ENCODE measurements at regions not wholly inside any gene's neighbourhood (a gene's known extent, or its start where the extent isn't known, plus 50 kb on each side); places are given as distances from the start of the nearest gene placed in this dataset.

- no peak for DNase-seq (ENCODE audit: low read depth)
These were observed 392.9 kb upstream of the WWC1 start for GRCh38 chr5:167898361-167899042.

GRCh38 chr5:167899490-167900070 lies 391.9 kb upstream of the WWC1 start:
- no peak for DNase-seq (ENCODE audit: low read depth)

GRCh38 chr5:167900340-167900935 lies 391.0 kb upstream of the WWC1 start:
- no peak for DNase-seq (ENCODE audit: low read depth)

GRCh38 chr5:167902298-167902697 lies 389.1 kb upstream of the WWC1 start:
- no peak for DNase-seq (ENCODE audit: low read depth)

GRCh38 chr5:167903243-167903642 lies 388.2 kb upstream of the WWC1 start:
- DNase-seq (ENCODE audit: low read depth): no peak

GRCh38 chr5:167903659-167904058 lies 387.8 kb upstream of the WWC1 start:
- DNase-seq (ENCODE audit: low read depth): no peak

- no peak for DNase-seq (ENCODE audit: low read depth)
These were observed 385.3 kb upstream of the WWC1 start for GRCh38 chr5:167905919-167906853.

GRCh38 chr5:167908606-167909005 lies 382.8 kb upstream of the WWC1 start:
- no peak for DNase-seq (ENCODE audit: low read depth)

- no peak for DNase-seq (ENCODE audit: low read depth)
These were observed 378.3 kb upstream of the WWC1 start for GRCh38 chr5:167912941-167913665.

- DNase-seq (ENCODE audit: low read depth): no peak
These were observed 376.2 kb upstream of the WWC1 start for GRCh38 chr5:167915237-167915636.

GRCh38 chr5:167916261-167916691 lies 375.2 kb upstream of the WWC1 start:
- no peak for DNase-seq (ENCODE audit: low read depth)

- DNase-seq (ENCODE audit: low read depth): no peak
These were observed 374.7 kb upstream of the WWC1 start for GRCh38 chr5:167916706-167917105.

- no peak for DNase-seq (ENCODE audit: low read depth)
These were observed 373.1 kb upstream of the WWC1 start for GRCh38 chr5:167918184-167918812.

GRCh38 chr5:167918813-167919483 lies 372.5 kb upstream of the WWC1 start:
- no peak for DNase-seq (ENCODE audit: low read depth)

- DNase-seq (ENCODE audit: low read depth): no peak
These were observed 370.9 kb upstream of the WWC1 start for GRCh38 chr5:167920589-167920988.

- DNase-seq (ENCODE audit: low read depth): no peak
These were observed 369.6 kb upstream of the WWC1 start for GRCh38 chr5:167921796-167922195.

- DNase-seq (ENCODE audit: low read depth): no peak
These were observed 368.0 kb upstream of the WWC1 start for GRCh38 chr5:167923396-167923795.

GRCh38 chr5:167929841-167930240 lies 361.6 kb upstream of the WWC1 start:
- no peak for DNase-seq (ENCODE audit: low read depth)

GRCh38 chr5:167934551-167934971 lies 356.9 kb upstream of the WWC1 start:
- peak; percentile 2 for DNase-seq (ENCODE audit: low read depth)

- no peak for DNase-seq (ENCODE audit: low read depth)
These were observed 355.4 kb upstream of the WWC1 start for GRCh38 chr5:167936022-167936421.

Data from fibroblast of gingiva (primary cell).